VCaP (cell line): ENCODE measurements at regions not wholly inside any gene's neighbourhood (a gene's known extent, or its start where the extent isn't known, plus 50 kb on each side); places are given as distances from the start of the nearest gene placed in this dataset.

Source experiments
- H3K27ac ChIP-seq: fragments of 450-650 bp; 2 replicates; pipeline ENCODE4 v1.5.1; 2017
- CTCF ChIP-seq: fragments of 450-650 bp; conservative IDR thresholded peaks from 2 replicates; pipeline ENCODE4 v1.5.1; 2017; ENCODE audit warnings: mild to moderate bottlenecking, moderate library complexity

- H3K27ac ChIP-seq, result no peak overlapping the region
- TF ChIP-seq CTCF, result no peak
Observed at GRCh38 chr10:94138391-94138790, 144.7 kb downstream of the PLCE1 start.

GRCh38 chr10:94143261-94143660, 149.5 kb downstream of the PLCE1 start:
- no peak for TF ChIP-seq CTCF
- no peak overlapping the region for H3K27ac ChIP-seq

GRCh38 chr10:94146313-94146712, 152.6 kb downstream of the PLCE1 start:
- TF ChIP-seq CTCF, result no peak
- H3K27ac ChIP-seq, result no peak overlapping the region

GRCh38 chr10:94146746-94147145, 153.0 kb downstream of the PLCE1 start:
- no peak overlapping the region for H3K27ac ChIP-seq
- TF ChIP-seq CTCF, result no peak

GRCh38 chr10:94149702-94150101, 156.0 kb downstream of the PLCE1 start:
- H3K27ac ChIP-seq, result no peak overlapping the region

GRCh38 chr10:94150541-94151184, 156.9 kb downstream of the PLCE1 start:
- TF ChIP-seq CTCF, result no peak
- H3K27ac ChIP-seq, result no peak overlapping the region

More at GRCh38 chr10:94149702-94150101, 156.0 kb downstream of the PLCE1 start:
- TF ChIP-seq CTCF, result no peak

GRCh38 chr10:94155722-94156271, 162.1 kb downstream of the PLCE1 start:
- TF ChIP-seq CTCF, result no peak
- H3K27ac ChIP-seq, result no peak overlapping the region
